ENCODE measurements at regions not wholly inside any gene's neighbourhood (a gene's known extent, or its start where the extent isn't known, plus 50 kb on each side); places are given as distances from the start of the nearest gene placed in this dataset.

DNA sequence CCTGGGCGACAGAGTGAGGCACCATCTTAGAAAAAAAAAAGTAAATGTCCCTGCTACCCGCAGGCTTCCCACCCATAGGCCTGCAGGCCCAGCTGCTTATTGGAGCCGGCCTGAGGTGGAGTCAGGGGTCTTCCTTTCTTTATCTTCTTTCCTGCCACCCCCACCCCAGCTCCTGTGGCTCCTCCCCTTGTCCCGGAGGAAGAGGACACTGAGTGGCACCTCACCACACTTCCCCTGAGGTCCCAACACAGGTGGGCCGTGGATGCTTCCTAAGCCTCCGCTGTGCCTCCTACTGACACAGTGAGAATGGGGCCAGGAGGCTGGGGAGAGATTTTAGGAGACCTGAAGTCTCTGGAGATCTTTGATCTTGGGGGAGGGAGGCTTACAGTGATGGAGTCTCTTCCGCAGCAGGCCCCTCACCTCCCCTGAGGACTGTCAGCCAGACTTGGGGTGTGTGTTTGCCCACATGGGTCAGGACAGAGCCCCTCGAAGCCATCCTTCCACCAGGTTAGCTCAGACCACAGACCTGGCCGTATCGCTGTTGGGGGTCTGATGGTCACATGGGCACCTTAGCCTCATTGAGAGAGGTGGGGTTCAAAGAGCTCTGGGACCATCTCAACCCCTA, 135.4 kb upstream of the IER5L start:
- DNase-seq (ENCODE audit: extremely low read depth, low read depth), result no peak
- TF ChIP-seq, protein P1, sequence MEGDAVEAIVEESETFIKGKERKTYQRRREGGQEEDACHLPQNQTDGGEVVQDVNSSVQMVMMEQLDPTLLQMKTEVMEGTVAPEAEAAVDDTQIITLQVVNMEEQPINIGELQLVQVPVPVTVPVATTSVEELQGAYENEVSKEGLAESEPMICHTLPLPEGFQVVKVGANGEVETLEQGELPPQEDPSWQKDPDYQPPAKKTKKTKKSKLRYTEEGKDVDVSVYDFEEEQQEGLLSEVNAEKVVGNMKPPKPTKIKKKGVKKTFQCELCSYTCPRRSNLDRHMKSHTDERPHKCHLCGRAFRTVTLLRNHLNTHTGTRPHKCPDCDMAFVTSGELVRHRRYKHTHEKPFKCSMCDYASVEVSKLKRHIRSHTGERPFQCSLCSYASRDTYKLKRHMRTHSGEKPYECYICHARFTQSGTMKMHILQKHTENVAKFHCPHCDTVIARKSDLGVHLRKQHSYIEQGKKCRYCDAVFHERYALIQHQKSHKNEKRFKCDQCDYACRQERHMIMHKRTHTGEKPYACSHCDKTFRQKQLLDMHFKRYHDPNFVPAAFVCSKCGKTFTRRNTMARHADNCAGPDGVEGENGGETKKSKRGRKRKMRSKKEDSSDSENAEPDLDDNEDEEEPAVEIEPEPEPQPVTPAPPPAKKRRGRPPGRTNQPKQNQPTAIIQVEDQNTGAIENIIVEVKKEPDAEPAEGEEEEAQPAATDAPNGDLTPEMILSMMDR (IDR thresholded peaks at IDR 0.05; ENCODE audit: low read depth, low read length, missing control alignments), result no peak

DNA sequence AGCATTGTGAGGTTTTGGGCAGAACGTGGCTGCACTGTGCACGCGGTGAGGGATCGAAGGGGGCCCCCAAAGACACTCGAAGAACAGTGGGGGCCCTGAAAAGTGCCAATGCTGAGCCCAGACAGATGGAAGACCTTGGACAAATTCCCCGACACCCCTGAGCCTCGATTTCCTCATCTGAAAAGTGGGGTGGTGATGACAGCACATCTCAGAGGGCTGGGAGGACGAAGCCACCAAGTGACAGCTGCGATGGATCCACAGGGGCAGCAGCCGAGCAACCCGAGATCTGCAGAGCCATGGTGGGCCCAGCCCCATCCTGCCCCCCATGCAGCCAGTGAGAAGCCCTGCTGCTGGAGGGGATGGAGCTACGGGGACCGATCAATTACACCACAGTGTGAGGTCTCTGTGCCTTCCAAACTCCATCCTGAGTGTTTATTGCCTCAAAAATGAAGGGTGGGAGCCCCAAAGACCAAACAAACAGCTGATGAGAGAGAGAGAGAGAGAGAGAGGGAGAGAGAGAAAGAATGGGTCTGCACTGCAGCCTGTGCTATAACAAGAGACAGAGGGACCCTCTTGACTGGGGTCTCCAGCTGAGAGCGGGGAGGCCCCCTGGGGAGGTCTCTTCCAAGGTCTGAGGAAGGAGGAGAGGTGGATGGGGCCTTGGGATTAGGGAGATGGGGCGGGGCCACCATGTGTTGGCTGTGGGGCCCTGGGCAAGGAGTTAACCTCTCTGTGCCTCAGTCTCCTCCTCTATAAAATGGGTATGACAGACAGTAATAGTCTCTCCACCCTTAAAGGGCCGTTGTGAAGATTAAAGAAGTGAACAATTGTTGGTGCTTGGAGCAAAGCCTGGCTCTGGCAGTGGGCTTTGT, 134.4 kb upstream of the IER5L start:
- H3K4me3 ChIP-seq (replicated peaks; ENCODE audit: low read depth, low read length), result no peak overlapping the region
- TF ChIP-seq, protein P1 (IDR thresholded peaks at IDR 0.05; ENCODE audit: low read depth, low read length, missing control alignments), result no peak

More for the DNA sequence above, 135.4 kb upstream of the IER5L start:
- H3K4me3 ChIP-seq (replicated peaks; ENCODE audit: low read depth, low read length), result no peak overlapping the region

DNA sequence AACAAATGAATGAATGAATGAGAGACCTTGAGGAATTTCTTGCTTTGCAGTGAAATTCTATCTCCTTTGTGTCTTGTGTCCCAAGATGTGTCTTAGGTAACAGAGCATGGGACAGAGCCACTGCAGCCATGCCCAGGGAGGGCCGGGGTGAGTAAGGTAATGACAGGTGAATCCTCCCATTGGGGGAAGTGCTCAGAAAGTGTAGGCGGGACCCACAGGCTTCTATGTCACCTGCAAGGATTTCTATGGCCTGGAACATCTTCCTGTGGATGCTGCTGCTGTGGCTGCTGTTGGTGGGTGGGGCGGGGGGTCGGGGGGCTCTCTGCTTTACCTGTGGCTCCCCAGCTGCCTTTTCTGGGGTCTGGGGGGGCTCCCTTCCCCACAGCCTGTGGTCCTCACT, 133.6 kb upstream of the IER5L start:
- no peak for DNase-seq (ENCODE audit: extremely low read depth, low read depth)
- TF ChIP-seq, protein P1 (IDR thresholded peaks at IDR 0.05; ENCODE audit: low read depth, low read length, missing control alignments), result no peak
- H3K4me3 ChIP-seq (replicated peaks; ENCODE audit: low read depth, low read length), result no peak overlapping the region

More for the DNA sequence above, 134.4 kb upstream of the IER5L start:
- no peak for DNase-seq (ENCODE audit: extremely low read depth, low read depth)

DNA sequence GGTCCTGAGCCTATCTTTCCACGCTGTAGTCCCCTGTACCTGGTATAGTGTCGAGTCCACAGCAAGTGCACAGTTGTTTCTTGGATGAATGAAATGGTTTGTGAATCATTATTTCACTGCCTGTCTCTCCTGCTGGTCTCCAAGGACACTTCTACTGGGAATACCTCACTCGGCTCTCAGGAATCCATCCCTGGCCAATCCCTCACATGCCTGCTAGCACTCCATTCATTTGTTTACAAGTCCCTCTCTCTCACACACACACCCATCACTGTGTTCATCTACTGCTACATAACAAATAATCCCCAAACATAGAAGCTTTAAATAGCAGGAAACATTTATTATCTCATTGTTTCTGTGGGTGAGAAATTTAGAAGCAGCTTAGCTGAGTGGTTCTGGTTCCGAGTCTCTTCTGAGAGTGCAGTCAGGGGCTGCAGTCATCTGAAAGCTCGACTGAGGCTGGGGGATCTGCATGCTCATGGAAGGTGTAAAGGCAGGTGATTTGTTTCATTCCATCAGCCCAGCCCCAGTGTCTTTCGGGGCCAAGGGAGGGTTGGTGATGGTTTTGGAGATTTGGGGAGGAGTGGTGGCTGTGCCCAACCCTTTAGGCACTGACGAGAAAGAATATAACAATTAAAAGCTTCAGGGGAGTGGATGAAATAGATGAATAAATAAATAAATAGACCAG, 132.7 kb upstream of the IER5L start:
- no peak for DNase-seq (ENCODE audit: extremely low read depth, low read depth)
- no peak overlapping the region for H3K4me3 ChIP-seq (replicated peaks; ENCODE audit: low read depth, low read length)
- TF ChIP-seq, protein P1 (IDR thresholded peaks at IDR 0.05; ENCODE audit: low read depth, low read length, missing control alignments), result no peak

DNA sequence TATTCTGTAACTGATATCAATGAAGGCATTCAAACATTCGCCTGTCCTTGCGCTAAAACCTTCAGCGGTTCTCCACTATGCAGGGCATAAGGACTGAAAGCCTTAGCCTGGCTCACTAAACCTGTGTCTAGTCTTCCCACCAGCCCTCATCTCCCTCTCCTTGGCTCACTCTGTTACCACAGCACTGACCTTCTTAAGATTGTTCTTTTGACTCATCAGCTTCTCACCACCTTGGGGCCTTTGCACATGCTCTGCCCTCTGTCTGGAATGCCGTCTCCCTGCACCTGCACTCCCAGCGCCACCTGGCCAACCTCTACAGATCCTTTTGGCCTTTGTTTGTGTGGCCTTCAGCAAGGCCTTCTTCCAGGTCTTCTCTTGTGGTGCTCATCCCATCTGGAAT, 131.8 kb upstream of the IER5L start:
- TF ChIP-seq, protein P1 (IDR thresholded peaks at IDR 0.05; ENCODE audit: low read depth, low read length, missing control alignments), result no peak
- no peak for DNase-seq (ENCODE audit: extremely low read depth, low read depth)
- H3K4me3 ChIP-seq (replicated peaks; ENCODE audit: low read depth, low read length), result no peak overlapping the region

DNA sequence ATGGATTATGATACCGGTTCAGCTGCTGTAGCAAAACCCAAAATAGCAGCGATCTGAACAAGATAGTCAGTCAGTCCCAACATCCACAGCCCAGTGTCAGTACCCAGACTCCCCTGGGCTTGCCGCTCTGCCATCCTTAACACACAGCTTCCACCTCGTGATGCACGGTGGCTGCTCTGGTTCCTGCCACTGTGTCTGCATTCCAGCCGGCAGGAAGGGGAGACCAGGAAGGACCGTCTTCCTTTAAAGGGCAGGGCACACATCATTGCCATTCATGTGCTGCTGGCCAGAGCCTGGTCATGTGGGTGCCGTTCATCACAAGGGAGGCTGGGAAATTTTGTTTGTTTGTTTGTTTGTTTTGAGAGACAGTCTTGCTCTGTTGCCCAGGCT, 131.0 kb upstream of the IER5L start:
- TF ChIP-seq, protein P1 (IDR thresholded peaks at IDR 0.05; ENCODE audit: low read depth, low read length, missing control alignments), result no peak
- no peak for DNase-seq (ENCODE audit: extremely low read depth, low read depth)
- H3K4me3 ChIP-seq (replicated peaks; ENCODE audit: low read depth, low read length), result no peak overlapping the region

All from HFF-Myc (cell line).